ENCODE measurements at regions not wholly inside any gene's neighbourhood (a gene's known extent, or its start where the extent isn't known, plus 50 kb on each side); places are given as distances from the start of the nearest gene placed in this dataset.

DNA sequence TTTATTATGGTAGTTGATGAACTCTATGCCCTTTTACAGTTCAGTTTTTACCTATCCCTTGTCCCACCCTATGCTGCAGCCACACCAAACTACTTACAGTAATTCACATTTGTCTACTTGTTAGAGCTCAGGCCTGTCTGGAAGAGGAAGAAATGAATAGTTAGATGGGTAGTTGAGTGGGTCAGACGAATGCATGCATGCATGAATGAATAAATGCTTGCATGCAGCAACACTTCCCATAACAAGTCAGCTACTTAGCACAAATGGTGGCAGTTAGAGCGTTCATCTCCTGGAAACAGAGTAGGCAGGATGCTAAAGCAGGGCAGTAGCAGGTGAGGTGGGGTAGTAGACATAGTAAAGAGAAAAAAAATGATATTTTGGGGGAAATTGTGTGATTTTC, 322.3 kb downstream of the NDFIP2 start:
- no peak for DNase-seq

- DNase-seq, result no peak
Observed at GRCh38 chr13:79802389-79803085, 321.6 kb downstream of the NDFIP2 start.

- DNase-seq, result no peak
Observed at GRCh38 chr13:79799059-79799867, 318.3 kb downstream of the NDFIP2 start.

- DNase-seq, result no peak
Observed at GRCh38 chr13:79796136-79796535, 315.2 kb downstream of the NDFIP2 start.

GRCh38 chr13:79794931-79795330, 314.0 kb downstream of the NDFIP2 start:
- no peak for DNase-seq

DNA sequence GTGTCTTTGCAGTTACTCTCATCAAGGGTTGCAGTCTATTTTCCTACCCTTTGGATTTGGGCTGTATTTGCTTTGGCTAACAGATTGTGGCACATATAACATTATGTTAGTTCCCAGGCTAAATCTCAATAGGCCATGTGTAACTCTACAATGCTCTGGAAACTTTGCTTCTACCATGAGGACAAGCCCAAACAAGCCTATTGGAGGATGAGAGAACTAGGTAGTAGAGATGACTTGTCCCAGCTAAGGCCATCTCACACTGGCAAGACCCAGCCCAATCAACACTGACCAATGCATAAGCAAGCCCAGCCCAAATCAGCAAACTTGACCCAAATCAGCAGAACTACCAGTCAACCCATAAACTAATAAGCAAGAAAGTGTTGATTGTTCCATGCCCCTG, 311.8 kb downstream of the NDFIP2 start:
- DNase-seq, result no peak

- no peak for DNase-seq
Observed at GRCh38 chr13:79791471-79792042, 310.6 kb downstream of the NDFIP2 start.

DNA sequence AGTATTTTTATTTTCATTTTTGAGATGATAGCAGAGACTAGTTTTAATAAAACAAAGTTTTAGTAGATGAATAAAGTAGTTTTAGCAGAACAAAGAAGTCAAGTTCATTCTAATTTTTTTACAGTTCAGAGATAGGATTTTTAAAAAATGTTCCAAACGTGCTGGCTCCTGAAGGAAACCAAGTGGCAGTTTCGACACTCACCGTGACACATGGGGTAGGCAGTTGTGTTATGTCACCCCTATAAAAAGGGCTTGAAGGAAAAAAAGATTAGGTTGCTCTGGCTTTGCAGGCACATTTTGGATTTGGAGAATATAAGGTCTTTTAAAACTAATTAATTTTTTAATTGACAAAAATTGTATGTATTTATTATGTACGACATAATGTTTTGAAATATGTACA, 305.2 kb downstream of the NDFIP2 start:
- DNase-seq, result no peak

GRCh38 chr13:79782541-79783205, 301.7 kb downstream of the NDFIP2 start:
- no peak for DNase-seq

DNA sequence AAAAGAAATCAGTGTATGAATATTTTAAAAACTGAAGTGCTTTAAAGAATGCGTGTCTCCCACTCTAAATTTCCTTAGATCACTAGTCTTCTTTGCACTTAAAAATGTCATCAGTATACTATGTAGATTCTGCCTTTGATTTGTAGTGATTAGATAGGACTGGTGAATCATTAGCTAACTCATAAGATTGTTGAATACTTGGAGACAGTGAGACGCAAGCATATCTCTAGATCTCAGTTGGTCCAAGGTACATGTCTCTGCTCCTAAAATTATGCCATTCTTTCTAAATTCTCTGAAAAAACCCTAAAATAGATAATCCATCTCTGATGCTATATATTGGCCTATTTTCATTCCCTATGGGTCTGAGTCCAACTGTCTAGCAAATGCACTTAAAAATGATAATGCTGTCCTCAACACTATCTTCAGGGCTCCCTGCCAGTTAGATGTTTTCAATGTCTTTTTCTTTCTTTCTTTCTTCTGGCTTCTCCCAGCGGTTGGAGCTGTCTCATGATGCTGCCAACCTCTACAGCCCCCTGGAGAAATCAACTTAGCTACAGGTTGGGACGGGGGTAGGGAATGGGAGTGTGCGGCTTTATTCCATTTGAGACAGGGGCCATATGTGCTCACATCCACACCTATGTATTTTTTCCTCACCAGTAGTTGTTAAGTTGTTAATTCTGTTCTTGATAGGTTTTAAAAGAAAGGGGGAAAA, 301.0 kb downstream of the NDFIP2 start:
- DNase-seq, result no peak

DNA sequence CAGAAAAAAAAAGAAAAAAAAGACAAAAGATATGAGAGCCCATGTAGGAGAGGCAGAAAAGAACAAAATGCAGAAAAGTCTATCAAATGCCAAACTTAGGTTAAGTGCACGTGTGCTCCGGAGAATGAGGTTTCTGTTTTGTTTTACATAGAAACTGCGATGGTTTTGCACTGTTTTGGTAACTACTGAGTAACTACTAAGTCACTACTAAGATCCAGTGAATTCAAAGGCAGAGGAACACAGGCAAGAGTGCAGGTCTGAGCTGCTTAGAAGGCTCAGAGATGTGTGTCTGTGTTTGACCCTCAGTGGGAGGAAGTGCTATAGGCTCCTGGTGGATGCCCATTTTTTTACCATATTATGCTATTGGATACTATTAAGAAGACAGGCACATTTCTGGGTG, 299.3 kb downstream of the NDFIP2 start:
- DNase-seq, result no peak

DNA sequence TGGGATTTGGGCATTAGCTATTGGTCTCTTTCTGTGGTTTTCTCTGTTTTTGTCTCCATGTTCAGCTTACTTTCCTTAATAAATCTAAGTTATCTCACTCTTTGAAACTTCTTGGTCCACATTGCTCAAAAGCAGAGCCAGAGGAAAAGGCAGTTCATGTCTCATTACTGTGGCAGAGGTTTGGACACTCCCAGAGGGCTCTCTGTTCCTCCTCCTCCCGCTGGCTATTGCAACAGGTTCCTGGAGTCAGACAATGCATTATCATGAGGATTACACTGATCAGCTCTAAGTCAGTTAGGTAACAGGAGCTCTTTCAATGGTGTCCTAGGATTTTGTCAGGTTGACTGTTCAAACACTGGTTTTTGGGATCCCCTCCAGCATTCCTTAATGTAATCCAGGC, 298.8 kb downstream of the NDFIP2 start:
- no peak for DNase-seq

DNA sequence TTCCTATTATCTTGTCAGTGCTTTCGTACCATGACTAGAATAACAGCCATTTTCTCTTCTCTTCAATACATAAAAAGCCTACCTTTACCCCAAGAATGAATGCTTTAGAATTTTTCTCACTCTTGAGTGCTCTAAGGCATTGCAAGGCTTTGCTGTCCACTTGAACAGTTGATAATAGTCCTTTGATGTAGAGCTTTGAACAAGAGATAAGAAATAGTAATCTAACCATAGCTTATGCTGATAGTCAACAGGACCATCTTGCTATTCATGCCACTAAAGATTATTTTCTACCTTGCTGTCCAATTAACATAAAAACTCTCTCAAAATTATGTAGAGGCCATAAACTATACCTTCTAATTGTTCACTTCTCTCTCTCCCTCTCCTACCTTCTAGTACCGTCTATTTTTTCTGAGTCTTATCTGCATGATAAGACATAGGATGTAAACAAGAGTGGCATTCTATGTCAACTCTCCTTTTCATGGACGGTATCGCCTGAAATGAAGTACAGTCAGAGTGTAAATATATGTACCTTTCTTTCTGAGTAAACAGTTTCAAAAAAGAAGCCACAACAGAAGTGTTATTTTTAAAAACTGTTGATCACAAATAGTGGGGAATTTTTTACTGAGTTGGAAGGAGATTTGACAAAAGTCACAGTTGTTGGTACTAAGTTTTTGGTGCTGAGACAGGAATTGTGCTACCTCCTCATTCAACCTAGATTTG, 297.9 kb downstream of the NDFIP2 start:
- no peak for DNase-seq

- no peak for DNase-seq
Observed at GRCh38 chr13:79777504-79777903, 296.5 kb downstream of the NDFIP2 start.

GRCh38 chr13:79776531-79777295, 295.8 kb downstream of the NDFIP2 start:
- no peak for DNase-seq

- no peak for DNase-seq
Observed at GRCh38 chr13:79775830-79776229, 294.9 kb downstream of the NDFIP2 start.

GRCh38 chr13:79772811-79773210, 291.9 kb downstream of the NDFIP2 start:
- DNase-seq, result no peak

GRCh38 chr13:79771493-79771892, 290.5 kb downstream of the NDFIP2 start:
- no peak for DNase-seq

- no peak for DNase-seq
Observed at GRCh38 chr13:79770056-79770455, 289.1 kb downstream of the NDFIP2 start.

- DNase-seq, result no peak
Observed at GRCh38 chr13:79767126-79767525, 286.2 kb downstream of the NDFIP2 start.

DNA sequence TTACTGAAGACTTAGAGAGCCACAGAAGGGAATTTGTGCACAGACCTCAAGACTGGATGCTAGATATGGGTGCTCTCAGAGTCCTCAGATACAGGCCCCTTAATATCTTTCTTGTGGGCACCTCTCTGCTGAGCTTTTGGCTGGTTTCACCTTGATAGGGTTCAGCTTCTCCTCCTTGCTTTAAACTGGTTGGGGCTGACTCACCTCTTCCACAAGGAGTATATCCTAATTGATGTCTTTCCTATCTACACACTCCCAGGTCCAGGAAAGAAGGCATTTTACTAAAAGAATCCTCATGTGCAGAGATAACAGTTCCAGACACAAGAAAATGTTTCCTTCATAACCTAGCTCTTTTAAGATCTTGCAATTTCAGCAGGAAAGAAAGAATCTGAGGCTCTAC, 284.4 kb downstream of the NDFIP2 start:
- DNase-seq, result no peak
